K562 (cell line): ENCODE measurements at regions not wholly inside any gene's neighbourhood (a gene's known extent, or its start where the extent isn't known, plus 50 kb on each side); places are given as distances from the start of the nearest gene placed in this dataset.

Experiments used
- ARNT ChIP-seq, 2 experiments: fragments of 450-650 bp; IDR thresholded peaks; 2 replicates each; pipeline ENCODE4 v1.6.1; 2016; ENCODE audit warnings: mild to moderate bottlenecking in 1 of 2
- ELF1 ChIP-seq: fragments of 200-800 bp; sonication (Bioruptor generic); IDR thresholded peaks from 2 replicates; pipeline ENCODE4 v1.6.1; 2016; ENCODE audit warnings: missing genetic modification characterization, missing compliant biosample characterization
- ERF ChIP-seq: fragments of 450-650 bp; formaldehyde crosslinking; IDR thresholded peaks from 2 replicates; pipeline ENCODE4 v1.4.0; 2020; ENCODE audit warnings: mild to moderate bottlenecking, mixed read lengths
- HNRNPL ChIP-seq: fragments of 200-400 bp; formaldehyde crosslinking; IDR thresholded peaks from 2 replicates; pipeline ENCODE4 v1.6.1; 2017; ENCODE audit warnings: low read depth, mild to moderate bottlenecking, low read length
- NRF1 ChIP-seq, 2 experiments: fragments of 450-650 bp; IDR thresholded peaks in 1 of 2; conservative IDR thresholded peaks in 1 of 2; 2 replicates each; pipeline ENCODE4 v1.6.1; 2014; ENCODE audit warnings: mild to moderate bottlenecking in 2 of 2
- POLR2A ChIP-seq: fragments of 450-650 bp; conservative IDR thresholded peaks from 2 replicates; pipeline ENCODE4 v1.6.1; 2016
- SIRT6 ChIP-seq: IDR thresholded peaks from one replicate; pipeline ENCODE4 v1.6.1; 2012; ENCODE audit warnings: low read depth, mild to moderate bottlenecking, control low read depth, inconsistent platforms, low read length, moderate library complexity
- SMARCB1 ChIP-seq: IDR thresholded peaks from 2 replicates; pipeline ENCODE4 v1.6.1; 2011; ENCODE audit warnings: improper control_type of control experiment, low read depth; ENCODE audit not compliant: insufficient read length
- TARDBP ChIP-seq: fragments of 450-650 bp; IDR thresholded peaks from 2 replicates; pipeline ENCODE4 v1.6.1; 2016
- U2AF1 ChIP-seq: fragments of 200-400 bp; formaldehyde crosslinking; optimal IDR thresholded peaks from 2 replicates; pipeline ENCODE3; 2017; ENCODE audit warnings: mild to moderate bottlenecking, low read depth, low read length, moderate library complexity
- ZNF239 ChIP-seq: fragments of 250-450 bp; sonication (Bioruptor Pico); IDR thresholded peaks from 2 replicates; pipeline ENCODE4 v1.4.0; 2020; ENCODE audit warnings: mild to moderate bottlenecking
- TF ChIP-seq, protein P1 (sequence below), 3 experiments: IDR thresholded peaks in 2 of 3; conservative IDR thresholded peaks in 1 of 3; 2 replicates each; pipeline ENCODE4 v1.5.1; 2011 to 2012; ENCODE audit warnings: low read length in 3 of 3, mild to moderate bottlenecking in 3 of 3, control low read depth in 2 of 3, improper control_type of control experiment in 1 of 3, inconsistent platforms in 1 of 3, low read depth in 1 of 3, mixed read lengths in 1 of 3, moderate library complexity in 1 of 3; ENCODE audit not compliant: insufficient read depth in 2 of 3
- TF ChIP-seq, protein P2 (sequence below), 2 experiments: fragments of 450-650 bp; formaldehyde crosslinking in 1 of 2; IDR thresholded peaks; 2 replicates each; pipeline versions ENCODE4 v1.4.0 to v1.6.1; 2014 to 2020; ENCODE audit warnings: mild to moderate bottlenecking in 2 of 2, borderline replicate concordance in 1 of 2, low read depth in 1 of 2
- TF ChIP-seq, protein P3 (sequence below): fragments of 250-450 bp; sonication (Bioruptor Pico); IDR thresholded peaks from 2 replicates; pipeline ENCODE4 v1.8.0; 2021; ENCODE audit warnings: borderline replicate concordance, mild to moderate bottlenecking, moderate library complexity; ENCODE audit not compliant: poor library complexity, severe bottlenecking

DNA sequence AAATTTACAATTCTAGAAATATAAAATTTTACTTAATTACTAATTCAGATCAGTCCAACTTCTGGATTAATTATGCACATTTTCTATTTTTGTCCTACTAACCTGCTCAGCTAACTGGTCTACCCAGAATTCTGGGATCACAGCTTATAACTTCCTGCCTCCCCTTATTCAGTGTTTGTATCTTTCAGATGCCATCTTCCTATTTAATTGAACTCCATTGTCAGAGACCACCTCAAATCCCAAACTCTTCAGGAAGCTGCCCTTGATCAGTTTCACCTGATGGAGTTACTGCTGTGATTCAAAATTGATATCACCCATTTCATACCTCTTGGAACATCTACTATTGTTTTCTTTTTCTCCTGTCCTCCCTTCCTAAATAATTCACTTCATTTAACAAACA is 259.2 kb downstream of the WDR11 start:
- TF ChIP-seq, protein P1, sequence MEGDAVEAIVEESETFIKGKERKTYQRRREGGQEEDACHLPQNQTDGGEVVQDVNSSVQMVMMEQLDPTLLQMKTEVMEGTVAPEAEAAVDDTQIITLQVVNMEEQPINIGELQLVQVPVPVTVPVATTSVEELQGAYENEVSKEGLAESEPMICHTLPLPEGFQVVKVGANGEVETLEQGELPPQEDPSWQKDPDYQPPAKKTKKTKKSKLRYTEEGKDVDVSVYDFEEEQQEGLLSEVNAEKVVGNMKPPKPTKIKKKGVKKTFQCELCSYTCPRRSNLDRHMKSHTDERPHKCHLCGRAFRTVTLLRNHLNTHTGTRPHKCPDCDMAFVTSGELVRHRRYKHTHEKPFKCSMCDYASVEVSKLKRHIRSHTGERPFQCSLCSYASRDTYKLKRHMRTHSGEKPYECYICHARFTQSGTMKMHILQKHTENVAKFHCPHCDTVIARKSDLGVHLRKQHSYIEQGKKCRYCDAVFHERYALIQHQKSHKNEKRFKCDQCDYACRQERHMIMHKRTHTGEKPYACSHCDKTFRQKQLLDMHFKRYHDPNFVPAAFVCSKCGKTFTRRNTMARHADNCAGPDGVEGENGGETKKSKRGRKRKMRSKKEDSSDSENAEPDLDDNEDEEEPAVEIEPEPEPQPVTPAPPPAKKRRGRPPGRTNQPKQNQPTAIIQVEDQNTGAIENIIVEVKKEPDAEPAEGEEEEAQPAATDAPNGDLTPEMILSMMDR (IDR thresholded peaks at IDR 0.05 in 2 of 3, conservative IDR thresholded peaks at IDR 0.05 in 1 of 3; ENCODE audit: insufficient read depth in 2 of 3, low read depth in 1 of 3, low read length in 3 of 3) = no peak
- TF ChIP-seq POLR2A (no peak), U2AF1 (no peak), ERF (CRISPR knock-in tag) (no peak), ZNF239 (CRISPR knock-in tag) (no peak), ELF1 (no peak), HNRNPL (no peak), SIRT6 (no peak), TARDBP (no peak), NRF1 (conservative IDR thresholded peaks at IDR 0.05 in 1 of 2, IDR thresholded peaks at IDR 0.05 in 1 of 2) (no peak), SMARCB1 (no peak), ARNT (IDR thresholded peaks at IDR 0.05) (no peak)
- TF ChIP-seq, protein P2, sequence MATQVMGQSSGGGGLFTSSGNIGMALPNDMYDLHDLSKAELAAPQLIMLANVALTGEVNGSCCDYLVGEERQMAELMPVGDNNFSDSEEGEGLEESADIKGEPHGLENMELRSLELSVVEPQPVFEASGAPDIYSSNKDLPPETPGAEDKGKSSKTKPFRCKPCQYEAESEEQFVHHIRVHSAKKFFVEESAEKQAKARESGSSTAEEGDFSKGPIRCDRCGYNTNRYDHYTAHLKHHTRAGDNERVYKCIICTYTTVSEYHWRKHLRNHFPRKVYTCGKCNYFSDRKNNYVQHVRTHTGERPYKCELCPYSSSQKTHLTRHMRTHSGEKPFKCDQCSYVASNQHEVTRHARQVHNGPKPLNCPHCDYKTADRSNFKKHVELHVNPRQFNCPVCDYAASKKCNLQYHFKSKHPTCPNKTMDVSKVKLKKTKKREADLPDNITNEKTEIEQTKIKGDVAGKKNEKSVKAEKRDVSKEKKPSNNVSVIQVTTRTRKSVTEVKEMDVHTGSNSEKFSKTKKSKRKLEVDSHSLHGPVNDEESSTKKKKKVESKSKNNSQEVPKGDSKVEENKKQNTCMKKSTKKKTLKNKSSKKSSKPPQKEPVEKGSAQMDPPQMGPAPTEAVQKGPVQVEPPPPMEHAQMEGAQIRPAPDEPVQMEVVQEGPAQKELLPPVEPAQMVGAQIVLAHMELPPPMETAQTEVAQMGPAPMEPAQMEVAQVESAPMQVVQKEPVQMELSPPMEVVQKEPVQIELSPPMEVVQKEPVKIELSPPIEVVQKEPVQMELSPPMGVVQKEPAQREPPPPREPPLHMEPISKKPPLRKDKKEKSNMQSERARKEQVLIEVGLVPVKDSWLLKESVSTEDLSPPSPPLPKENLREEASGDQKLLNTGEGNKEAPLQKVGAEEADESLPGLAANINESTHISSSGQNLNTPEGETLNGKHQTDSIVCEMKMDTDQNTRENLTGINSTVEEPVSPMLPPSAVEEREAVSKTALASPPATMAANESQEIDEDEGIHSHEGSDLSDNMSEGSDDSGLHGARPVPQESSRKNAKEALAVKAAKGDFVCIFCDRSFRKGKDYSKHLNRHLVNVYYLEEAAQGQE (IDR thresholded peaks at IDR 0.05; ENCODE audit: borderline replicate concordance) = no peak
- TF ChIP-seq, protein P2 (CRISPR knock-in tag; IDR thresholded peaks at IDR 0.05; ENCODE audit: low read depth) = no peak
- TF ChIP-seq, protein P3, sequence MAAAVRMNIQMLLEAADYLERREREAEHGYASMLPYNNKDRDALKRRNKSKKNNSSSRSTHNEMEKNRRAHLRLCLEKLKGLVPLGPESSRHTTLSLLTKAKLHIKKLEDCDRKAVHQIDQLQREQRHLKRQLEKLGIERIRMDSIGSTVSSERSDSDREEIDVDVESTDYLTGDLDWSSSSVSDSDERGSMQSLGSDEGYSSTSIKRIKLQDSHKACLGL (CRISPR knock-in tag) = no peak
